ENCODE measurements at regions not wholly inside any gene's neighbourhood (a gene's known extent, or its start where the extent isn't known, plus 50 kb on each side); places are given as distances from the start of the nearest gene placed in this dataset.

DNA sequence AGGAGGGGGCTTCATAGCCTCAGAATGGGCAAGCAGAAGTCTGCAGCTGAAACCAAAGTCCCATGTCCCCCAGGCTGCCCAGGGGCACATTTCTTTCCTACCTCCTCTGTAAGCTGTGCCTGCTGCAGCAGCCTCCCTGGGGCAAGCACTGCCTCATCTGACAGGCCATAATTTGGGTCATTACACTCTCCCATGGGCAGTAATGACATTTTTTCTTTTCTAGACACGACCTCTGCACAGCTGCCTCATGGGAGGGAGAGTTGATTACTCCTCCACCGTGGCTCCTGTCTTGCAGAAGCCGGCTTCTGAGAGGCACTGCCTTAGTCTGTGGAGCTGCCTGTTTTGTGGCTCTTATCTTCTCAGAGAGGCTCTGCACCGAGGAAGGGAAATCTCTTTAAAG lies 268.9 kb downstream of the TDRD15 start (continued):
- TF ChIP-seq, protein P1, sequence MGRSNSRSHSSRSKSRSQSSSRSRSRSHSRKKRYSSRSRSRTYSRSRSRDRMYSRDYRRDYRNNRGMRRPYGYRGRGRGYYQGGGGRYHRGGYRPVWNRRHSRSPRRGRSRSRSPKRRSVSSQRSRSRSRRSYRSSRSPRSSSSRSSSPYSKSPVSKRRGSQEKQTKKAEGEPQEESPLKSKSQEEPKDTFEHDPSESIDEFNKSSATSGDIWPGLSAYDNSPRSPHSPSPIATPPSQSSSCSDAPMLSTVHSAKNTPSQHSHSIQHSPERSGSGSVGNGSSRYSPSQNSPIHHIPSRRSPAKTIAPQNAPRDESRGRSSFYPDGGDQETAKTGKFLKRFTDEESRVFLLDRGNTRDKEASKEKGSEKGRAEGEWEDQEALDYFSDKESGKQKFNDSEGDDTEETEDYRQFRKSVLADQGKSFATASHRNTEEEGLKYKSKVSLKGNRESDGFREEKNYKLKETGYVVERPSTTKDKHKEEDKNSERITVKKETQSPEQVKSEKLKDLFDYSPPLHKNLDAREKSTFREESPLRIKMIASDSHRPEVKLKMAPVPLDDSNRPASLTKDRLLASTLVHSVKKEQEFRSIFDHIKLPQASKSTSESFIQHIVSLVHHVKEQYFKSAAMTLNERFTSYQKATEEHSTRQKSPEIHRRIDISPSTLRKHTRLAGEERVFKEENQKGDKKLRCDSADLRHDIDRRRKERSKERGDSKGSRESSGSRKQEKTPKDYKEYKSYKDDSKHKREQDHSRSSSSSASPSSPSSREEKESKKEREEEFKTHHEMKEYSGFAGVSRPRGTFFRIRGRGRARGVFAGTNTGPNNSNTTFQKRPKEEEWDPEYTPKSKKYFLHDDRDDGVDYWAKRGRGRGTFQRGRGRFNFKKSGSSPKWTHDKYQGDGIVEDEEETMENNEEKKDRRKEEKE (IDR thresholded peaks at IDR 0.05), result no peak
- TF ChIP-seq, protein P2, sequence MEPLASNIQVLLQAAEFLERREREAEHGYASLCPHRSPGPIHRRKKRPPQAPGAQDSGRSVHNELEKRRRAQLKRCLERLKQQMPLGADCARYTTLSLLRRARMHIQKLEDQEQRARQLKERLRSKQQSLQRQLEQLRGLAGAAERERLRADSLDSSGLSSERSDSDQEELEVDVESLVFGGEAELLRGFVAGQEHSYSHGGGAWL (CRISPR knock-in tag; IDR thresholded peaks at IDR 0.05), result no peak
- TF ChIP-seq NR3C1 (CRISPR knock-in tag; IDR thresholded peaks at IDR 0.05) (no peak), GATAD1 (CRISPR knock-in tag; IDR thresholded peaks at IDR 0.05) (no peak), TEAD2 (CRISPR knock-in tag; IDR thresholded peaks at IDR 0.05) (no peak), CBFB (CRISPR knock-in tag; IDR thresholded peaks at IDR 0.05) (no peak)

DNA sequence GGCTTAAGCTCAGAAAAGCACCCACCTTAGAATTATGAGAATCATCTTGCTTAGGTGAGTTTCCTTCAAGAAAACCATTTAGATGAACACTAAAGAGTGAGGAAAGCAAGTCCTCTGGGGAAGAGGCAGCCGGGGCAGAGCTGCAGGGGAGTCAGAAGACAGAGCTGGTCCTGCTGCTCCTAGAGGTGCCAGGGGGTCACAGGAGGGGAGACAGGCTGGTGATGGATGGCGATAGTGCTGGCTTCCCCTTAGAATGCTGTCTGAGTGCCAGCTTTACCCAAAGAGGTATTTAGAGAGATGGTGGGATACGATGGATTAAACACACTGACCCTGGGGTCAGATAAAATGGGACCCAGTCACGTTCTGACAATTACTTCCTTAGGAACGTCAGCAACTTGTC lies 269.4 kb downstream of the TDRD15 start:
- H3K79me2 ChIP-seq (ENCODE audit: insufficient read depth, low read length), result no peaks in the 10 kb centered on the region
- CTCF ChIA-PET (ENCODE audit: low intra/inter-chr PET ratio, low total read pairs), result no interaction called here
- no peak for ATAC-seq
- H3K27ac ChIP-seq (ENCODE audit: extremely low read length, insufficient read depth, low read length), result no peak overlapping the region
- no peak overlapping the region for H2AFZ ChIP-seq (ENCODE audit: low read length)
- H3K9ac ChIP-seq (ENCODE audit: insufficient read depth, low read depth, low read length), result no peak overlapping the region
- POLR2A ChIA-PET, result no interaction called here
- no peaks in the 10 kb centered on the region for H3K36me3 ChIP-seq (replicated peaks in 1 of 2; ENCODE audit: control insufficient read depth in 1 of 2, insufficient read depth in 2 of 2, low read length in 2 of 2)
- H3K4me3 ChIP-seq (replicated peaks in 1 of 3; ENCODE audit: insufficient read depth in 1 of 3, low read depth in 2 of 3, low read length in 3 of 3), result no peak overlapping the region
- no peak for FAIRE-seq
- H3K9me3 ChIP-seq (ENCODE audit: low read length), result no peaks in the 10 kb centered on the region
- 3% methylated on average over 5 of the region's 5 CpGs for WGBS (ENCODE audit: low lambda C conversion rate)
- H3K27me3 ChIP-seq (ENCODE audit: control insufficient read depth in 1 of 2, insufficient read depth in 2 of 2, low read length in 2 of 2), result peaks cover 0 to 4% of the 10 kb centered on the region in 2 experiments; a peak in 1 of 5 replicates
- in situ Hi-C loops (cut with HindIII; ENCODE audit: extremely low pct_ligation_motif_present, low pct_unique_long_range_greater_than_20kb) (no loop called here), intact Hi-C loops (cut with micrococcal nuclease; ENCODE audit: unreplicated experiment) (no loop called here)
- H3K4me2 ChIP-seq (ENCODE audit: low read depth, low read length), result no peak overlapping the region
- H3K4me1 ChIP-seq (ENCODE audit: insufficient read depth, low read length), result no peaks in the 10 kb centered on the region
- no TSS peak for BruUV-seq (replicated peaks)
- DNase-seq (ENCODE audit: low spot score), result no peak
- no peaks in the 10 kb centered on the region for H4K20me1 ChIP-seq (ENCODE audit: insufficient read depth, low read length)
- no peak for TF ChIP-seq CENPT (CRISPR knock-in tag; IDR thresholded peaks at IDR 0.05; ENCODE audit: low read depth)
- no peak for TF ChIP-seq FIP1L1 (IDR thresholded peaks at IDR 0.05; ENCODE audit: borderline replicate concordance, insufficient read depth, low read depth, low read length)
- TF ChIP-seq, protein P3, sequence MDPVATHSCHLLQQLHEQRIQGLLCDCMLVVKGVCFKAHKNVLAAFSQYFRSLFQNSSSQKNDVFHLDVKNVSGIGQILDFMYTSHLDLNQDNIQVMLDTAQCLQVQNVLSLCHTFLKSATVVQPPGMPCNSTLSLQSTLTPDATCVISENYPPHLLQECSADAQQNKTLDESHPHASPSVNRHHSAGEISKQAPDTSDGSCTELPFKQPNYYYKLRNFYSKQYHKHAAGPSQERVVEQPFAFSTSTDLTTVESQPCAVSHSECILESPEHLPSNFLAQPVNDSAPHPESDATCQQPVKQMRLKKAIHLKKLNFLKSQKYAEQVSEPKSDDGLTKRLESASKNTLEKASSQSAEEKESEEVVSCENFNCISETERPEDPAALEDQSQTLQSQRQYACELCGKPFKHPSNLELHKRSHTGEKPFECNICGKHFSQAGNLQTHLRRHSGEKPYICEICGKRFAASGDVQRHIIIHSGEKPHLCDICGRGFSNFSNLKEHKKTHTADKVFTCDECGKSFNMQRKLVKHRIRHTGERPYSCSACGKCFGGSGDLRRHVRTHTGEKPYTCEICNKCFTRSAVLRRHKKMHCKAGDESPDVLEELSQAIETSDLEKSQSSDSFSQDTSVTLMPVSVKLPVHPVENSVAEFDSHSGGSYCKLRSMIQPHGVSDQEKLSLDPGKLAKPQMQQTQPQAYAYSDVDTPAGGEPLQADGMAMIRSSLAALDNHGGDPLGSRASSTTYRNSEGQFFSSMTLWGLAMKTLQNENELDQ (CRISPR knock-in tag; IDR thresholded peaks at IDR 0.05; ENCODE audit: borderline replicate concordance), result no peak
- TF ChIP-seq SIX1 (CRISPR knock-in tag; IDR thresholded peaks at IDR 0.05; ENCODE audit: borderline replicate concordance), result no peak
- no peak for TF ChIP-seq REXO4 (CRISPR knock-in tag; IDR thresholded peaks at IDR 0.05; ENCODE audit: borderline replicate concordance)
- no peak for TF ChIP-seq ZNF468 (CRISPR knock-in tag; IDR thresholded peaks at IDR 0.05)
- TF ChIP-seq ZNF740 (CRISPR knock-in tag; IDR thresholded peaks at IDR 0.05), result no peak
- TF ChIP-seq ZNF629 (CRISPR knock-in tag; conservative IDR thresholded peaks at IDR 0.05), result no peak
- TF ChIP-seq, protein P4, sequence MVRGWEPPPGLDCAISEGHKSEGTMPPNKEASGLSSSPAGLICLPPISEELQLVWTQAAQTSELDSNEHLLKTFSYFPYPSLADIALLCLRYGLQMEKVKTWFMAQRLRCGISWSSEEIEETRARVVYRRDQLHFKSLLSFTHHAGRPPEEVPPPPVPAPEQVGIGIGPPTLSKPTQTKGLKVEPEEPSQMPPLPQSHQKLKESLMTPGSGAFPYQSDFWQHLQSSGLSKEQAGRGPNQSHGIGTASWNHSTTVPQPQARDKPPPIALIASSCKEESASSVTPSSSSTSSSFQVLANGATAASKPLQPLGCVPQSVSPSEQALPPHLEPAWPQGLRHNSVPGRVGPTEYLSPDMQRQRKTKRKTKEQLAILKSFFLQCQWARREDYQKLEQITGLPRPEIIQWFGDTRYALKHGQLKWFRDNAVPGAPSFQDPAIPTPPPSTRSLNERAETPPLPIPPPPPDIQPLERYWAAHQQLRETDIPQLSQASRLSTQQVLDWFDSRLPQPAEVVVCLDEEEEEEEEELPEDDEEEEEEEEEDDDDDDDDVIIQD (CRISPR knock-in tag; IDR thresholded peaks at IDR 0.05; ENCODE audit: low read depth), result no peak
- TF ChIP-seq POLR2G (IDR thresholded peaks at IDR 0.05; ENCODE audit: low read depth, low read length), result no peak
- TF ChIP-seq NR2F6 (IDR thresholded peaks at IDR 0.05), result no peak
- no peak for TF ChIP-seq NR2F6 (CRISPR knock-in tag; IDR thresholded peaks at IDR 0.05)
- no peak for TF ChIP-seq PHB2 (IDR thresholded peaks at IDR 0.05; ENCODE audit: partially characterized antibody)

All from HepG2 (cell line).